Endothelial cell of umbilical vein (primary cell): ENCODE measurements at regions not wholly inside any gene's neighbourhood (a gene's known extent, or its start where the extent isn't known, plus 50 kb on each side); places are given as distances from the start of the nearest gene placed in this dataset.

Source experiments
- EZH2 ChIP-seq: IDR thresholded peaks from 2 replicates; pipeline ENCODE4 v1.6.1; 2012; ENCODE audit warnings: borderline replicate concordance, low read depth, mild to moderate bottlenecking, moderate library complexity, low read length, inconsistent platforms; ENCODE audit not compliant: severe bottlenecking
- FOS ChIP-seq: IDR thresholded peaks from 2 replicates; pipeline ENCODE4 v1.6.1; 2011; ENCODE audit warnings: mild to moderate bottlenecking, low read length, moderate library complexity, borderline replicate concordance; ENCODE audit not compliant: insufficient read depth
- POLR2A ChIP-seq: IDR thresholded peaks from 2 replicates; pipeline ENCODE4 v1.6.1; 2012; ENCODE audit warnings: low read depth, mild to moderate bottlenecking, control low read depth, low read length
- POLR2AphosphoS5 ChIP-seq: IDR thresholded peaks from 2 replicates; pipeline ENCODE4 v1.6.1; 2012; ENCODE audit warnings: low read depth, mild to moderate bottlenecking, control low read depth, low read length, moderate library complexity; ENCODE audit not compliant: insufficient read depth
- TF ChIP-seq, protein P1 (sequence below), 2 donors: IDR thresholded peaks; 1 replicate in 1 of 2; 2 replicates in 1 of 2; pipeline ENCODE4 v1.5.1; 2011; ENCODE audit warnings: low read length in 2 of 2, mild to moderate bottlenecking in 2 of 2, moderate library complexity in 2 of 2, control low read depth in 1 of 2, inconsistent platforms in 1 of 2, low read depth in 1 of 2; ENCODE audit not compliant: insufficient read depth in 1 of 2; ENCODE audit errors: extremely low read depth in 1 of 2

DNA sequence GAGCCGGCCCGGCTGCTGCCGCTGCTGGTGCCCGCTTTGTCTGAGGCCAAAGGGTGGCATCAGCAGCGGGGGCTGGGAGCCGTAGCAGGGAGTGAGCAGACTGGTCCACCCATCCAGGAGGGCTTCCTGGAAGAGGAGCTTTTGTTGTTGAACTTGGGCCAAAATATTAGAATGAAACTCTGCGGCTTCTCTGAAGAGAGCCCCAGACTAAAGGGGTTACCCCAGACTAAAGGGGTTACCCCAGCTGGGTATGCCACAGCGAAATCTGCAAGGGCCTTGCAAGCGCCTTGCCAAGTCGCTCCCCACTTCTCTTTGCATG lies 154.7 kb upstream of the ZMIZ1 start:
- TF ChIP-seq, protein P1, sequence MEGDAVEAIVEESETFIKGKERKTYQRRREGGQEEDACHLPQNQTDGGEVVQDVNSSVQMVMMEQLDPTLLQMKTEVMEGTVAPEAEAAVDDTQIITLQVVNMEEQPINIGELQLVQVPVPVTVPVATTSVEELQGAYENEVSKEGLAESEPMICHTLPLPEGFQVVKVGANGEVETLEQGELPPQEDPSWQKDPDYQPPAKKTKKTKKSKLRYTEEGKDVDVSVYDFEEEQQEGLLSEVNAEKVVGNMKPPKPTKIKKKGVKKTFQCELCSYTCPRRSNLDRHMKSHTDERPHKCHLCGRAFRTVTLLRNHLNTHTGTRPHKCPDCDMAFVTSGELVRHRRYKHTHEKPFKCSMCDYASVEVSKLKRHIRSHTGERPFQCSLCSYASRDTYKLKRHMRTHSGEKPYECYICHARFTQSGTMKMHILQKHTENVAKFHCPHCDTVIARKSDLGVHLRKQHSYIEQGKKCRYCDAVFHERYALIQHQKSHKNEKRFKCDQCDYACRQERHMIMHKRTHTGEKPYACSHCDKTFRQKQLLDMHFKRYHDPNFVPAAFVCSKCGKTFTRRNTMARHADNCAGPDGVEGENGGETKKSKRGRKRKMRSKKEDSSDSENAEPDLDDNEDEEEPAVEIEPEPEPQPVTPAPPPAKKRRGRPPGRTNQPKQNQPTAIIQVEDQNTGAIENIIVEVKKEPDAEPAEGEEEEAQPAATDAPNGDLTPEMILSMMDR (IDR thresholded peaks at IDR 0.05; ENCODE audit: extremely low read depth in 1 of 2, insufficient read depth in 1 of 2, low read depth in 1 of 2, low read length in 2 of 2): no peak
- no peak for TF ChIP-seq POLR2AphosphoS5
- TF ChIP-seq FOS: no peak
- TF ChIP-seq EZH2: no peak
- TF ChIP-seq POLR2A: no peak
